GM23338 (cell line): ENCODE measurements at regions not wholly inside any gene's neighbourhood (a gene's known extent, or its start where the extent isn't known, plus 50 kb on each side); places are given as distances from the start of the nearest gene placed in this dataset.

ENCODE experiments used
- ATAC-seq: fragments of 200-7000 bp; cut with Tn5 transposase; 3 replicates; pipeline ENCODE4 v1.9.1; 2020
- DNase-seq: peaks from one replicate; pipeline ENCODE4 v3.0.0-alpha.2; 2015; ENCODE audit warnings: low spot score
- H2AFZ ChIP-seq: fragments of 200-600 bp; sonication (generic); 2 replicates; pipeline ENCODE4 v1.8.0; 2016; ENCODE audit warnings: antibody characterized with exemption, mild to moderate bottlenecking, moderate library complexity
- H3F3A ChIP-seq: fragments of 200-600 bp; sonication (generic); replicated peaks from 2 replicates; pipeline ENCODE4 v1.8.0; 2017; ENCODE audit warnings: antibody characterized with exemption, mixed run types, low read depth
- H3K27ac ChIP-seq: fragments of 200-600 bp; sonication (generic); 2 replicates; pipeline ENCODE4 v1.6.1; 2016; ENCODE audit warnings: low read depth
- H3K27me3 ChIP-seq: fragments of 200-600 bp; sonication (generic); 2 replicates; pipeline ENCODE4 v1.8.0; 2016; ENCODE audit warnings: mild to moderate bottlenecking, mixed run types, moderate library complexity; ENCODE audit not compliant: insufficient read depth
- H3K36me3 ChIP-seq: fragments of 200-600 bp; sonication (generic); 2 replicates; pipeline ENCODE4 v1.8.0; 2016; ENCODE audit warnings: mild to moderate bottlenecking; ENCODE audit not compliant: insufficient read depth
- H3K4me1 ChIP-seq: fragments of 200-600 bp; sonication (generic); 2 replicates; pipeline ENCODE4 v1.8.0; 2016; ENCODE audit warnings: mild to moderate bottlenecking, moderate library complexity; ENCODE audit not compliant: insufficient read depth
- H3K4me2 ChIP-seq: fragments of 200-600 bp; sonication (generic); 2 replicates; pipeline ENCODE4 v1.7.1; 2017; ENCODE audit warnings: mixed run types
- H3K4me3 ChIP-seq: fragments of 200-600 bp; sonication (generic); 2 replicates; pipeline ENCODE4 v1.6.1; 2016; ENCODE audit warnings: mixed run types
- H3K79me2 ChIP-seq: fragments of 200-600 bp; sonication (generic); replicated peaks from 2 replicates; pipeline ENCODE4 v1.8.0; 2017; ENCODE audit warnings: mild to moderate bottlenecking; ENCODE audit not compliant: insufficient read depth
- H3K9me2 ChIP-seq: fragments of 200-600 bp; sonication (generic); 2 replicates; pipeline ENCODE4 v1.8.0; 2017; ENCODE audit not compliant: insufficient read depth
- H4K20me1 ChIP-seq: fragments of 200-600 bp; sonication (generic); replicated peaks from 2 replicates; pipeline ENCODE4 v1.8.0; 2017; ENCODE audit warnings: mild to moderate bottlenecking; ENCODE audit not compliant: insufficient read depth
- H3K27ac Mint-ChIP-seq: 2 replicates; pipeline ENCODE4 v1.8.0; 2020; ENCODE audit warnings: inconsistent platforms, mild to moderate bottlenecking, moderate library complexity, mixed read lengths
- H3K27me3 Mint-ChIP-seq: 3 replicates; pipeline ENCODE4 v1.8.0; 2022; ENCODE audit warnings: low read depth, mild to moderate bottlenecking, moderate library complexity, mixed read lengths, inconsistent platforms; ENCODE audit not compliant: insufficient read depth, poor library complexity
- H3K36me3 Mint-ChIP-seq: 3 replicates; pipeline ENCODE4 v1.8.0; 2021; ENCODE audit warnings: low read depth, mild to moderate bottlenecking, inconsistent platforms, moderate library complexity, mixed read lengths
- H3K4me1 Mint-ChIP-seq: 3 replicates; pipeline ENCODE4 v1.8.0; 2020; ENCODE audit warnings: mild to moderate bottlenecking, inconsistent platforms, mixed read lengths
- H3K4me3 Mint-ChIP-seq: 3 replicates; pipeline ENCODE4 v1.8.0; 2021; ENCODE audit warnings: moderate library complexity, mild to moderate bottlenecking, inconsistent platforms, mixed read lengths
- H3K9me3 Mint-ChIP-seq: 3 replicates; pipeline ENCODE4 v1.8.0; 2020; ENCODE audit warnings: moderate library complexity, mild to moderate bottlenecking, inconsistent platforms, mixed read lengths
- CREB1 ChIP-seq: fragments of 250-450 bp; sonication (Bioruptor Pico); IDR thresholded peaks from 2 replicates; pipeline ENCODE4 v1.5.0; 2020; ENCODE audit warnings: low read depth, mild to moderate bottlenecking, moderate library complexity
- EZH2 ChIP-seq: fragments of 200-600 bp; sonication (generic); IDR thresholded peaks from one replicate; pipeline ENCODE4 v1.8.0; 2017; ENCODE audit warnings: antibody characterized with exemption, mild to moderate bottlenecking, low read depth; ENCODE audit not compliant: unreplicated experiment
- EZH2phosphoT487 ChIP-seq: fragments of 200-600 bp; sonication (generic); IDR thresholded peaks from one replicate; pipeline ENCODE4 v1.8.1; 2018; ENCODE audit warnings: antibody characterized with exemption; ENCODE audit not compliant: unreplicated experiment
- JUNB ChIP-seq: IDR thresholded peaks from one replicate; pipeline ENCODE4 v1.6.1; 2016; ENCODE audit warnings: antibody characterized with exemption; ENCODE audit not compliant: unreplicated experiment
- NANOG ChIP-seq: IDR thresholded peaks from 2 replicates; pipeline ENCODE4 v1.6.1; 2016; ENCODE audit warnings: antibody characterized with exemption, borderline replicate concordance
- POLR2AphosphoS5 ChIP-seq: IDR thresholded peaks from 2 replicates; pipeline ENCODE4 v1.6.1; 2016; ENCODE audit warnings: antibody characterized with exemption, low read depth
- REST ChIP-seq: IDR thresholded peaks from one replicate; pipeline ENCODE4 v1.6.1; 2018; ENCODE audit warnings: antibody characterized with exemption; ENCODE audit not compliant: unreplicated experiment
- STAT1 ChIP-seq: IDR thresholded peaks from one replicate; pipeline ENCODE4 v1.6.1; 2016; ENCODE audit warnings: antibody characterized with exemption; ENCODE audit not compliant: unreplicated experiment
- ZNF114 ChIP-seq: fragments of 250-450 bp; sonication (Bioruptor Pico); IDR thresholded peaks from 2 replicates; pipeline ENCODE4 v1.5.0; 2020; ENCODE audit warnings: mild to moderate bottlenecking, moderate library complexity
- ZNF331 ChIP-seq: fragments of 250-450 bp; sonication (Bioruptor Pico); IDR thresholded peaks from 2 replicates; pipeline ENCODE4 v1.5.0; 2020; ENCODE audit warnings: low read depth, mild to moderate bottlenecking, moderate library complexity
- TF ChIP-seq, protein P1 (sequence below): fragments of 250-450 bp; sonication (Bioruptor Pico); IDR thresholded peaks from 2 replicates; pipeline ENCODE4 v1.5.0; 2020; ENCODE audit warnings: mild to moderate bottlenecking, moderate library complexity
- TF ChIP-seq, protein P2 (sequence below): IDR thresholded peaks from 2 replicates; pipeline ENCODE4 v1.6.1; 2016; ENCODE audit warnings: antibody characterized with exemption
- TF ChIP-seq, protein P3 (sequence below), 2 experiments: fragments of 200-600 bp in 1 of 2; sonication (generic) in 1 of 2; conservative IDR thresholded peaks; 2 replicates each; pipeline versions ENCODE4 v1.5.1 to v1.6.1; 2016 to 2017; ENCODE audit warnings: antibody characterized with exemption in 2 of 2, low read depth in 2 of 2, mild to moderate bottlenecking in 2 of 2, moderate library complexity in 1 of 2

GRCh38 chr9:7967093-7967827 lies 167.7 kb upstream of the DMAC1 start:
- no peaks in the 10 kb centered on the region for H3K36me3 Mint-ChIP-seq
- H3K9me3 Mint-ChIP-seq, result no peaks in the 10 kb centered on the region
- Histone ChIP-seq H3K27ac (no peak overlapping the region), H3K27me3 (no peaks in the 10 kb centered on the region), H3K4me1 (0 out of 2 replicates have a peak, but pooled peaks cover 5% of the 10 kb centered on the region), H3F3A (no peaks in the 10 kb centered on the region), H4K20me1 (no peaks in the 10 kb centered on the region), H3K36me3 (no peaks in the 10 kb centered on the region), H2AFZ (no peak overlapping the region; the same call in 1 of the 2 replicates), H3K4me2 (no peak overlapping the region), H3K4me3 (no peak overlapping the region), H3K79me2 (no peaks in the 10 kb centered on the region), H3K9me2 (peaks cover 5% of the 10 kb centered on the region; the same call in 1 of the 2 replicates)
- TF ChIP-seq NANOG (no peak), ZNF114 (CRISPR knock-in tag) (no peak), EZH2 (no peak), ZNF331 (no peak), JUNB (no peak), REST (no peak), EZH2phosphoT487 (no peak), CREB1 (CRISPR knock-in tag) (no peak), STAT1 (no peak), POLR2AphosphoS5 (no peak)
- TF ChIP-seq, protein P1, sequence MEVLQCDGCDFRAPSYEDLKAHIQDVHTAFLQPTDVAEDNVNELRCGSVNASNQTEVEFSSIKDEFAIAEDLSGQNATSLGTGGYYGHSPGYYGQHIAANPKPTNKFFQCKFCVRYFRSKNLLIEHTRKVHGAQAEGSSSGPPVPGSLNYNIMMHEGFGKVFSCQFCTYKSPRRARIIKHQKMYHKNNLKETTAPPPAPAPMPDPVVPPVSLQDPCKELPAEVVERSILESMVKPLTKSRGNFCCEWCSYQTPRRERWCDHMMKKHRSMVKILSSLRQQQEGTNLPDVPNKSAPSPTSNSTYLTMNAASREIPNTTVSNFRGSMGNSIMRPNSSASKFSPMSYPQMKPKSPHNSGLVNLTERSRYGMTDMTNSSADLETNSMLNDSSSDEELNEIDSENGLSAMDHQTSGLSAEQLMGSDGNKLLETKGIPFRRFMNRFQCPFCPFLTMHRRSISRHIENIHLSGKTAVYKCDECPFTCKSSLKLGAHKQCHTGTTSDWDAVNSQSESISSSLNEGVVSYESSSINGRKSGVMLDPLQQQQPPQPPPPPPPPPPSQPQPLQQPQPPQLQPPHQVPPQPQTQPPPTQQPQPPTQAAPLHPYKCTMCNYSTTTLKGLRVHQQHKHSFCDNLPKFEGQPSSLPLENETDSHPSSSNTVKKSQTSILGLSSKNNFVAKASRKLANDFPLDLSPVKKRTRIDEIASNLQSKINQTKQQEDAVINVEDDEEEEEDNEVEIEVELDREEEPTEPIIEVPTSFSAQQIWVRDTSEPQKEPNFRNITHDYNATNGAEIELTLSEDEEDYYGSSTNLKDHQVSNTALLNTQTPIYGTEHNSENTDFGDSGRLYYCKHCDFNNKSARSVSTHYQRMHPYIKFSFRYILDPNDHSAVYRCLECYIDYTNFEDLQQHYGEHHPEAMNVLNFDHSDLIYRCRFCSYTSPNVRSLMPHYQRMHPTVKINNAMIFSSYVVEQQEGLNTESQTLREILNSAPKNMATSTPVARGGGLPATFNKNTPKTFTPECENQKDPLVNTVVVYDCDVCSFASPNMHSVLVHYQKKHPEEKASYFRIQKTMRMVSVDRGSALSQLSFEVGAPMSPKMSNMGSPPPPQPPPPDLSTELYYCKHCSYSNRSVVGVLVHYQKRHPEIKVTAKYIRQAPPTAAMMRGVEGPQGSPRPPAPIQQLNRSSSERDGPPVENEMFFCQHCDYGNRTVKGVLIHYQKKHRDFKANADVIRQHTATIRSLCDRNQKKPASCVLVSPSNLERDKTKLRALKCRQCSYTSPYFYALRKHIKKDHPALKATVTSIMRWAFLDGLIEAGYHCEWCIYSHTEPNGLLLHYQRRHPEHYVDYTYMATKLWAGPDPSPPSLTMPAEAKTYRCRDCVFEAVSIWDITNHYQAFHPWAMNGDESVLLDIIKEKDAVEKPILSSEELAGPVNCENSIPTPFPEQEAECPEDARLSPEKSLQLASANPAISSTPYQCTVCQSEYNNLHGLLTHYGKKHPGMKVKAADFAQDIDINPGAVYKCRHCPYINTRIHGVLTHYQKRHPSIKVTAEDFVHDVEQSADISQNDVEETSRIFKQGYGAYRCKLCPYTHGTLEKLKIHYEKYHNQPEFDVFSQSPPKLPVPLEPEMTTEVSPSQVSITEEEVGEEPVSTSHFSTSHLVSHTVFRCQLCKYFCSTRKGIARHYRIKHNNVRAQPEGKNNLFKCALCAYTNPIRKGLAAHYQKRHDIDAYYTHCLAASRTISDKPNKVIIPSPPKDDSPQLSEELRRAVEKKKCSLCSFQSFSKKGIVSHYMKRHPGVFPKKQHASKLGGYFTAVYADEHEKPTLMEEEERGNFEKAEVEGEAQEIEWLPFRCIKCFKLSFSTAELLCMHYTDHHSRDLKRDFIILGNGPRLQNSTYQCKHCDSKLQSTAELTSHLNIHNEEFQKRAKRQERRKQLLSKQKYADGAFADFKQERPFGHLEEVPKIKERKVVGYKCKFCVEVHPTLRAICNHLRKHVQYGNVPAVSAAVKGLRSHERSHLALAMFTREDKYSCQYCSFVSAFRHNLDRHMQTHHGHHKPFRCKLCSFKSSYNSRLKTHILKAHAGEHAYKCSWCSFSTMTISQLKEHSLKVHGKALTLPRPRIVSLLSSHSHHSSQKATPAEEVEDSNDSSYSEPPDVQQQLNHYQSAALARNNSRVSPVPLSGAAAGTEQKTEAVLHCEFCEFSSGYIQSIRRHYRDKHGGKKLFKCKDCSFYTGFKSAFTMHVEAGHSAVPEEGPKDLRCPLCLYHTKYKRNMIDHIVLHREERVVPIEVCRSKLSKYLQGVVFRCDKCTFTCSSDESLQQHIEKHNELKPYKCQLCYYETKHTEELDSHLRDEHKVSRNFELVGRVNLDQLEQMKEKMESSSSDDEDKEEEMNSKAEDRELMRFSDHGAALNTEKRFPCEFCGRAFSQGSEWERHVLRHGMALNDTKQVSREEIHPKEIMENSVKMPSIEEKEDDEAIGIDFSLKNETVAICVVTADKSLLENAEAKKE (CRISPR knock-in tag), result no peak
- TF ChIP-seq, protein P2, sequence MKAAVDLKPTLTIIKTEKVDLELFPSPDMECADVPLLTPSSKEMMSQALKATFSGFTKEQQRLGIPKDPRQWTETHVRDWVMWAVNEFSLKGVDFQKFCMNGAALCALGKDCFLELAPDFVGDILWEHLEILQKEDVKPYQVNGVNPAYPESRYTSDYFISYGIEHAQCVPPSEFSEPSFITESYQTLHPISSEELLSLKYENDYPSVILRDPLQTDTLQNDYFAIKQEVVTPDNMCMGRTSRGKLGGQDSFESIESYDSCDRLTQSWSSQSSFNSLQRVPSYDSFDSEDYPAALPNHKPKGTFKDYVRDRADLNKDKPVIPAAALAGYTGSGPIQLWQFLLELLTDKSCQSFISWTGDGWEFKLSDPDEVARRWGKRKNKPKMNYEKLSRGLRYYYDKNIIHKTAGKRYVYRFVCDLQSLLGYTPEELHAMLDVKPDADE, result no peak
- TF ChIP-seq, protein P3, sequence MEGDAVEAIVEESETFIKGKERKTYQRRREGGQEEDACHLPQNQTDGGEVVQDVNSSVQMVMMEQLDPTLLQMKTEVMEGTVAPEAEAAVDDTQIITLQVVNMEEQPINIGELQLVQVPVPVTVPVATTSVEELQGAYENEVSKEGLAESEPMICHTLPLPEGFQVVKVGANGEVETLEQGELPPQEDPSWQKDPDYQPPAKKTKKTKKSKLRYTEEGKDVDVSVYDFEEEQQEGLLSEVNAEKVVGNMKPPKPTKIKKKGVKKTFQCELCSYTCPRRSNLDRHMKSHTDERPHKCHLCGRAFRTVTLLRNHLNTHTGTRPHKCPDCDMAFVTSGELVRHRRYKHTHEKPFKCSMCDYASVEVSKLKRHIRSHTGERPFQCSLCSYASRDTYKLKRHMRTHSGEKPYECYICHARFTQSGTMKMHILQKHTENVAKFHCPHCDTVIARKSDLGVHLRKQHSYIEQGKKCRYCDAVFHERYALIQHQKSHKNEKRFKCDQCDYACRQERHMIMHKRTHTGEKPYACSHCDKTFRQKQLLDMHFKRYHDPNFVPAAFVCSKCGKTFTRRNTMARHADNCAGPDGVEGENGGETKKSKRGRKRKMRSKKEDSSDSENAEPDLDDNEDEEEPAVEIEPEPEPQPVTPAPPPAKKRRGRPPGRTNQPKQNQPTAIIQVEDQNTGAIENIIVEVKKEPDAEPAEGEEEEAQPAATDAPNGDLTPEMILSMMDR (conservative IDR thresholded peaks at IDR 0.05; ENCODE audit: low read depth in 2 of 2), result no peak
- ATAC-seq (no peak), DNase-seq (no peak)
- H3K27me3 Mint-ChIP-seq, result no peaks in the 10 kb centered on the region
- peaks cover 10% of the 10 kb centered on the region for H3K4me1 Mint-ChIP-seq
- H3K27ac Mint-ChIP-seq, result no peak overlapping the region
- no peak overlapping the region for H3K4me3 Mint-ChIP-seq
